HG03097 (cell line): ENCODE measurements at regions not wholly inside any gene's neighbourhood (a gene's known extent, or its start where the extent isn't known, plus 50 kb on each side); places are given as distances from the start of the nearest gene placed in this dataset.
"Not testable (repeated sequence)": the region's sequence is repeated elsewhere in the genome, so short reads cannot be mapped to it uniquely, and the experiment has no call there.

Experiments used
- ATAC-seq: cut with Tn5 transposase; IDR thresholded peaks from one replicate; pipeline ENCODE4 v1.9.1; 2021; ENCODE audit not compliant: unreplicated experiment, low FRiP score

- ATAC-seq: no peak
These were observed 285.4 kb downstream of the TFAP2C start for GRCh38 chr20:56914532-56914931.

- no peak for ATAC-seq
These were observed 287.2 kb downstream of the TFAP2C start for GRCh38 chr20:56916345-56916622.

- ATAC-seq: not testable (repeated sequence)
These were observed 290.9 kb downstream of the TFAP2C start for GRCh38 chr20:56920041-56920440.

- no peak for ATAC-seq
These were observed 293.4 kb downstream of the TFAP2C start for GRCh38 chr20:56922497-56922896.

- no peak for ATAC-seq
These were observed 295.4 kb downstream of the TFAP2C start for GRCh38 chr20:56924292-56925081.

- ATAC-seq: no peak
These were observed 296.1 kb downstream of the TFAP2C start for GRCh38 chr20:56925082-56925830.

GRCh38 chr20:56925831-56926170 is 296.7 kb downstream of the TFAP2C start:
- no peak for ATAC-seq

- no peak for ATAC-seq
These were observed 297.4 kb downstream of the TFAP2C start for GRCh38 chr20:56926501-56926900.

GRCh38 chr20:56927127-56927526 is 298.0 kb downstream of the TFAP2C start:
- ATAC-seq: no peak

GRCh38 chr20:56928007-56928406 is 298.9 kb downstream of the TFAP2C start:
- no peak for ATAC-seq

GRCh38 chr20:56929606-56930005 is 300.5 kb downstream of the TFAP2C start:
- ATAC-seq: no peak

GRCh38 chr20:56930876-56931275 is 301.8 kb downstream of the TFAP2C start:
- no peak for ATAC-seq

- ATAC-seq: no peak
These were observed 303.6 kb downstream of the TFAP2C start for GRCh38 chr20:56932575-56933330.

- no peak for ATAC-seq
These were observed 304.2 kb downstream of the TFAP2C start for GRCh38 chr20:56933331-56933698.

GRCh38 chr20:56934888-56935287 is 305.8 kb downstream of the TFAP2C start:
- ATAC-seq: no peak

- ATAC-seq: no peak
These were observed 311.4 kb downstream of the TFAP2C start for GRCh38 chr20:56940466-56940865.

- no peak for ATAC-seq
These were observed 312.1 kb downstream of the TFAP2C start for GRCh38 chr20:56941101-56941686.

GRCh38 chr20:56943946-56944945 is 315.1 kb downstream of the TFAP2C start:
- no peak for ATAC-seq

- no peak for ATAC-seq
These were observed 316.0 kb downstream of the TFAP2C start for GRCh38 chr20:56945057-56945456.

GRCh38 chr20:56945901-56946300 is 316.8 kb downstream of the TFAP2C start:
- no peak for ATAC-seq
